GM18517 (cell line): ENCODE measurements at regions not wholly inside any gene's neighbourhood (a gene's known extent, or its start where the extent isn't known, plus 50 kb on each side); places are given as distances from the start of the nearest gene placed in this dataset.

Experiments
- ATAC-seq: cut with Tn5 transposase; IDR thresholded peaks from one replicate; pipeline ENCODE4 v1.9.1; 2021; ENCODE audit warnings: mild to moderate bottlenecking, moderate library complexity; ENCODE audit not compliant: unreplicated experiment

DNA sequence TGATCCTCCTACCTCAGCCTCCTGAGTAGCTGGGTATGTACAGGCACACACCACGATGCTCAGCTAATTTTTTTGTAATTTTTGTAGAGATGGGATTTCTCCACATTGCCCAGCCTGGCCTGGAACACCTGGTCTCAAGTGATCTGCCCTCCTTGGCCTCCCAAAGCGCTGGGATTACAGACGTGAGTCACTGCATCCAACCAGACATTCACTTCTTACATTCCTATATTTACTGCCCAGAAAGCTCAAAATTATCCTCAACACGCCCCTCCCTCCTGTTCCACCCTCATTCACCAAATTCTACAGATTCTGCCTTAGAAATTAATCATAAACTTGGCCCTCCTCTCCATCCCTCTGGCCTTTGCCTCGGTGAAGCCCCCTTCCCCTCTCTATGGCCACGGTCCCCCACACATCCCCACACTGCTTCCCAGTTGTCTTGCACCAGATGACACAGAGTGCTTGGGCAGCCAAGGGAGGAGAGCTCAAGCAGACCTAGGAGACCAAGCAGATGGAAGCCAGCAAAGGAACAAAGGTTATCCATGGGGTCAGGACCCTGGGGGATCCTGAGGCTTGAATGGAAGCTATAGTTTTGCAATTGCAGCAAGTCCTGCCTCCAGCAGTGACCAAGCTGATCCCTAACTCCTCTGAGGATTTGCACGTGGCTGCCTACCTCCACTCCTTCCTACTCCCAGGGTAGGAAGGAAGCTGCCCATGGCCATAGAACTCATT lies 213.2 kb upstream of the FOXN3 start:
- no peak for ATAC-seq

DNA sequence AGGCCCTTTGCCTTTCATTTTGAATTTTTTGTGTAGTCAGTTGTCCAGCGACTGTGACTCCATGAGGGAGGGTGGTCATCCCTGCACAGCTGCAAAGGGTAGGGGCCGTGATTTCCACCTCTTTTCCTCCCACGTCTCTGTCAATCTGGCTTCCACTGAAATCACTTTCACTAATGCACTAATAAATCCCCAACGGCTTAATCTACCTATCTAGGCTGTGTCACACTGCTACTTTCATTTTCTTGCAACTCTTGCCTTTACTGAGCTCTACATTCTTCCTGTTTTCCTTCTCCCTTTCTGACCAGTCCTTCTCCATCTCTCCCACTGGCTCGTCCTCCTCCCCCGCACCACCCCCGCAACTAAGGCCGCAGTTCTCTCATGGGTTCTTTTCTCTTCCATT lies 212.3 kb upstream of the FOXN3 start:
- no peak for ATAC-seq

DNA sequence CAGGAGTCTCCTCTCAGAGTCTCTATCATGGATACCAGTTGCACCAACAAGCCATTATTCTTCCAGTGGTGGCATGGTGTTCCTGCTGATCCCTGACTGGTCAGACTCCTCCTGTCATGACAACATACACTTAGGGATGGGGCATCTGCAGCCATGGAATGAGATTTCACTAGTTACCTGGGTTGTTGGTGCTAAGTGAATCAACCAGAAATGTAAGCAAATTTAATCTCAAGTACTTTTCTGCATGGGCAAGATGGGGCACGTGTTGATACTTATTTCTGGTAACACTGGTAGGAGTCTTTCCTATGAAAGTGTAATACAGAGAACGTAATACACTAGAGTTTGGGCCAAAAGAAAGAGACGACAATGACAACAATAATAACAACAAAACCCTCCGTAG lies 211.5 kb upstream of the FOXN3 start:
- no peak for ATAC-seq

DNA sequence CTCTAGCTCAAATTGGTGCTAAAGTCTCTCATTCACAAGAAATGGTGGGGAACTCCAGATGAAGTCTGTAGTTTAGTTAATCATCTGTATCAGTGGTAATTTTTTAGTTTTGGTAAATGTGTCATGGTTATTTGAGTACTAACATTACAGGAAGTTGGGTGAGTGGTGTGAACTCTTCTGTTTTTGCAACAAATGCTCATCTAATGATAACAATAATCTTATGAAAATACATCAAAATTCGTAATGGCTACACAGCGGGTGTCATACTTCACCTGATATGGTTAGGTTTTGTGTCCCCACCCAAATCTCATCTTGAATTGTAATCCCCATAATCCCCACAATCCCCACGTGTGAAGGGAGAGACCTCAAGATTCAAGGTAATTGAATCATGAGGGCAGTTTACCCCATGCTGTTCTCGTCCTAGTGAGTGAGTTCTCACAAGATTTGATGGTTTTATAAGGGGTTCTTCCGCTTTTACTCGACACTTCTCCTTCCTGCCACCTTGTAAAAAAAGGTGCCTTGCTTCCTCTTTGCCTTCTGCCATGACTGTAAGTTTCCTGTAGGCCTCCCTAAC lies 209.3 kb upstream of the FOXN3 start:
- no peak for ATAC-seq

DNA sequence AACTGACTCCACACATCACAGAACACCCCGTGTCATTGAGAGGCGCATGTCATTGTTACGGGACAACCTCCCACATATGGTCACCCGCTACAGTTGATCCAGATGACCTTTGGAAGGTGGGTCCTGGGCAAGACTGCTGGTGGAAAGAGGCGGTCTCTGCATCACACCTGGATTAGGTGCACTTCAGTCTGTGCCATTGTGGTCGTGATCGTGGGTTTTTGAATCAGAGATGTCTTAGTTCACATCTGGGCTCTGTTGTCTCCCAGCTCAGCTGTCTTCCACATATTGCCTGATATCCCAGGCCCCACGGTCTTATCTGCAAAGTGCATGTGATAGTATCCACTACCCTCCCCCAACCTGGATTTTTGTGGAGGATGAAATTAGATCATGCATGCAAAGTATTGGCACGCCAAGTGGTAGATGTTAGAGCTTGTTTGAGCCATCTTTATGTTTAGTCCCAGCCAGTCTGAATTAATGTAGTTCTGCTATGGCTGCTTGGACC lies 208.7 kb upstream of the FOXN3 start:
- no peak for ATAC-seq

DNA sequence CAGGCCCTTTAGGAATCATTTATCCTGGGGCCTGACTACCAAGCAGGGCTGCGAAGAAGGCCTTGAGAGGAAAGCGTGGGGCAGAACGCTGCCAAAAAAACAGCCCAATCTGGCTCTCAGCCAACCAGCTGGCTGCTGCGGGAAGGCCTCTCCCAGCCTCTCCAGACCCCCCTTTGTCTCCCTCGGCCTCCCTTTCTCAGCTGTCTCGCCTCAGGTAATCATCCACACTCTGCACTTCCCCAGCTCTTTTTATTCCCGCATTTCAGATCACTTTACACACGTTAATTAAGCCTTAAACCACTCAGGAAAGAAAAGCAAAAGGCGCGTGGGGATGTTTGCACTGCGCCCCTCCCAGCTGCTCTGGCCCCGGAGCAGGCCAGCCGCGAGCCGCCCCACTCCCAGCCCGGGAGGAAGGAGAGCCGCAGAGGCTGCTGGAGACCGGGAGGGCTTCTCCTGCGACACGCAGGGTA lies 208.2 kb upstream of the FOXN3 start:
- no peak for ATAC-seq

DNA sequence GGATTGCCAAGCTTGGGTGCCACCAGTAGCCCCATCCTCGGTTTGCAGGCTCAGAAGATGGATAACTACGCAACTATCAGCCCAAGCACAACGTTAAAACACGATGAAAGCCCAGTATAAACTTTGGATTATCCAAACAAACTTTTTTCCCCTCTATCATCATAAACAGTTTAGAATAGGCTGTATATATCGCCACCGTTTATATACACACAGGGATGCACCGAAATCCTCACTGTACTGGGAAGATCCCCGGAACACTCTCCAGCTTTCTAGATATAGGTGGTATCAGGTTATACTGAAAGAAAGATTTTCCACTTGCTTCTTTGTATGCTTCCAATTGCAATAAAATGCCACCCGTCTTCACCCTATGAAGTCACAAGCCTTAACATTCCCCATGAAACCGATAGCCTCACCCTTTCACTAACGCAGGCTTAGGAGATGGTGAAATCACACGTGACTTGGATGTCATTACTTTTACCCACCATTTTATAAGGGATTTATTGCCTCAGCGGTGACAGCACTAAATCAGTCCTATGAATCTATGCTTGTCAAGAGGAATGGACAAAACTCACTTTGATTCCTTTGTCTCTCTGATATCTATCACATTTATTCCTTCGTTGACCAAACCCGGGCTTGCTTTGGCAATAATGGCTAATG lies 207.6 kb upstream of the FOXN3 start:
- ATAC-seq: no peak

DNA sequence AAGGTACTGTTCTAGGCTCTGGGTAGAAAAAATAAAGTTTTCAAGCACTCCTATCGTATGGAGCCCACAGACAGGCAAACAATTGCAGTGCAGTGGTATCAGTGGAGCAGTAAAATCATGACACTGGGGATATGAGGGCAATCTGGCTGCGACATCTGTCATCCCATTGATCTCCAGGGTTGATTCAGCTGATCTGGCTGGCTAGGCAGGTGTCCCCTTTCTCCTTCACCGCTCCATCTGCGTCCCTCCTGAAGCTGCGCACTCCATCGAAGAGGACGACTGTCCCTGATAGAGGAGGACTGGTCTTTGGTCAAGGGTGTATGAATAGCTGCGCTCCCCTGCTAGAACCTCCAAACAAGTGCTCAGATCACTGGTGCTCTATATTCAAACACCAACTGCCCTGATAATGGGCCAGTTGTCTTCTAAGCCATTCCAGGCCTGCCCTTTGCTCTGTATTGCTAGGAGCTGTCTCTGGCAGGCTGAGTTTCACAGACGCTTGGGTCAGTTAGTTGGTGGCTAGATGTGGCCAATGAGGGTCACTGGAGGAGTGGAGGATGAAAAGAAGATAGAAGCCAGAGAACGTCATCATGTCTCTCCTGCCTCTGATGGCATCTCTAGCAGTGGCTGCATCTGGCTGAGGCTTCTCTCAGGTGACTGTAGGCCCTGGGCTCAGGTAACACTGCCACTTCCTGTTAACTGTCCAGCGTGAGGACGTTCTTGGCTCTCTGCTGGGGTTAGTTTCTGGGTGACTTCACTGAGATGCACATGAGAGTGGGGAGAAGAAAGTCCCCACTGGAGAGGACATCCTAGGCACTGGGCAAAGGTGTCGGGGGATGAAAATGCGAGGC lies 205.0 kb upstream of the FOXN3 start:
- no peak for ATAC-seq

DNA sequence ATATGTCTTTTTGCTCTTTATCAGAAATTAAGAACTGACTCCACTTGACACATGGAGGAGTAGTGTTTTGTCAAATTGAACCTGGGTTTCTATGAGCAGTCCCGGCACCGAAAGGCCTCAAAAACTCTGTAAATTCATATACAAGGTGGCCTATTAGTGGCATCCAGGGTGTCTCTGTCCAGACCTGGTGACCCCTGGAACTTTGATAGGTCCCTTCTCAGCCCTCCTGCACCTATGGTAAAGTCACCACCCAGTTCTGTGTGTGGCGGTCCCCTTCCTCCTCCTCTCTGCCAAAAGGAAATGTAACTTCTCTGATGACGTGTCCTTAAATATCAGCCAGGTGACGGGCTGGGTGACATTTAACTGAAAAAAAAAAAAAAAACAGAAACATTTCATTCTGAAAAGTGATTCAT lies 204.0 kb upstream of the FOXN3 start:
- ATAC-seq: no peak

DNA sequence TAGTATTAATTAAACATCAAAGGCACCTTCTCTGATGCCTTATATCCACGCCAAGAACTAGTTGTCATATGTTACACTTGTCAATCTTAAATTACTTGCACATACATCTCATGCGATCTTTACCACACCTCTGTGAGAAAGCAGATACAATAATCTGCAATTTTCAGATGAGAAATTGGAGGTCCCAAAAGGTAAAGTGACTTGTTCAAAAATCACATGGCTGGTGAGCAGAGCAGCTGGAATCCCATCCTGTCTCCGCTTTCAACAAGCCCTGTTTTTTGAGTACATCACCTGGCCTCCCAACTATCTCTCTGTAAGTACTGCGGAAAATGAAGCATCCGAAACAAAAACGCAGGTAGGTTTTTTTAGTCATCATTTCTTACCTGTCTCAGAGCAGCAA lies 203.4 kb upstream of the FOXN3 start:
- ATAC-seq: no peak

DNA sequence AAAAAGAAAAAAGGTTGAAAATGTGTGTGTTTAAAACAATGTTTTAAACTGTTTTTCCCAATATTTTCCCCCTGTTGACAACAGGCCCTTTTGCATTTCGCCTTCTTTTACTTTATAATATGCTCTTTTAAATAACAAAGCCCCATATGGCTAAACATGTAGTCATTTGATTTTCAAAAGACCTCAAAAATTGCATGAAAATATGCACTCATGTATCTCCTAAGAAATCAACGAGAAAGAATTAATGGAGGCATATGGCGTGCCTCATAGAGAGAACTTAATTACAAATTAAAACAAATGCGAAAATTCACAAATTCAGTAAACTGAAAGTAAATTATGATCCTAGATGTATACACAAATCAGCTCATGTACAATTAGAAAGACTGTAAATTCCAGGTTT lies 202.6 kb upstream of the FOXN3 start:
- no peak for ATAC-seq

DNA sequence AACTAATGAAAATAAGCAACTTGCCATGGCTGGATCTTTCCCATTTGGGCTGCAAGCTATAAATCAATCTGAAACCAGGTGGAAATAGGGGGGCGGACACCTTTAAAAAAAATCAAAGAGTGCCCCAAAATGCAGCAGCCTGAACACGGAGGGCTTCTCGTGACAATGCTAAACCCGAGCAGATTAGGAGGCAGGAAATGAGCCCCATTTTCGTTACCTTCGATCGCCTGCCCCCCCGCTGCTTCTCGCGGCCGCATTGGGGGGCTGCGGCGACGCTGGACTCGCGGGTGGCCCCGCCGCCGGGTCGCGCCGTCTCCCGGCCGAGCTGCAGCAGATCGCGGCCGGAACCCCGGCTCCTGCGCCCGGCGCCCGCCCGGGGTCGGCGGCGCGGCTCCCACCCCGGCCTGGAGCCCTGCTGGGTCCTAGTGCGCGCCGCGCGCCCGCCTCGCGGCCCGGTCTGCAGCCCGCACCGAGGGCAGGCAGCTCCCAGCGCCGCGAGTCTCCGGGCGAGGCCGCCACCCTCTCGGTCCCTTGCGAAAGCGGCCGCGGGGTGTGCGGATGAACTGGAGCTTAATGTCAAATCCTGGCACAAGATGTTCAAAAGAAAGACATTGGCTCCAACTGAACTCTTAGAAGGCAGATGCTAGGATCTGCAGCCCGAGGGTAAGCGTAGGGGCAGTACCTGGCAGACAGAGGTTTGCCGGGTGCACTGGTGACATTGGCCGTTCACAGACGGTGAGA lies 201.9 kb upstream of the FOXN3 start:
- ATAC-seq: peak; percentile 56

DNA sequence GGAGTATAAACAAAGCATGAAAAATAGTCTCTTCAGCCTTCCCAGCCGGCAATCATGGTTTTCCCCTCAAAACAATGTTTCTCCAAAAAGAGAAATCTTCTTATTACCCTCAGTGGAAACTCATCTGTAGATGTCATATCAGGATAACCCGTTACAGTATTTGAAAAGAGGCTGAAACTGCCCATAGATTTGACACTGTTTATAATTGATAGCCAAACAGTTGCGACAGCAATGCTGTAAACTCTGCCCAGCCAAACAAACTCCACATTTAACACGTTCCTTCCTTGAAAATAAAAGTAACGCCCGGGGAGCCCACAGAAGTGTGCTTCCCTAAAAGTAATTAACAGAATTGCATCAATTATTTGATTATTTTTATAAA lies 201.3 kb upstream of the FOXN3 start:
- no peak for ATAC-seq

DNA sequence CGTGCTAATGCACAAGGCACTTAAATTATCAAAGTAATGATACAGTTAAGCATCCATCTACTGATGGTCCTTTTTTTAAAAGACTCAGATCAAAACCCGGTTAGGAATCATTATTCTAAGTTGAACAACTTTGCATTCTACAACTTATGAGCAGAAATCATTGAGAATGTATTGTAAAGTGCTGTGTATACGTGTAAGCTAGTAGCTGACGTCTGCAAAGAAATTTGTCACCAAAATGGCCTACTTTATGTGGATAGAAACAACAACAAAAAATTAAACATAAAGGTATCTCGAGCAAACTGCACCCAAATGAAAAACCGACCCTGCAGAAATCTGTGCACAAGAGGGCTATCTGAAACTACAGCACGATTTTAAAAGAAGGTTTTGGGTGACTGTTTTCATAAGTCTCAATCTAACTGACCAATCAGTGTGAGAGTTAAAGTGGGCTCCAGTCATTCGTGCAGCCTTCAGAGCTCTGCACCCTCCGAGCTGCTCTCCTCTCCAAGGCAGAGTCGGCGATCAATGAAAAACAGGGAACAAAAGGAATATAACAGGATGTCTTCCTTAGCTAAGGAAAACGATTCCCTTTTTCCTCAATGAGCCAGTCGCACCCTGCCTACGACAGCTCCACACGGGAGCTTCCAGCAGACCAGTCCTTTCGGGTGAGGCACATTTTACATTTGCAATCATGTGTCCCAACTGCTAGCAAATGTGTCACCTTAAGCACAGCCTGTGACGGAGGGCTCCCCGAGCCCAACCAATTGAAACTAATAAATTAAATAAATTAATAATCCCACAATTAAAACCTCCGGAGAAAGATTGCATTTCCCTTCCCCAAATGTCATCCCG lies 200.7 kb upstream of the FOXN3 start:
- peak; percentile 35 for ATAC-seq

DNA sequence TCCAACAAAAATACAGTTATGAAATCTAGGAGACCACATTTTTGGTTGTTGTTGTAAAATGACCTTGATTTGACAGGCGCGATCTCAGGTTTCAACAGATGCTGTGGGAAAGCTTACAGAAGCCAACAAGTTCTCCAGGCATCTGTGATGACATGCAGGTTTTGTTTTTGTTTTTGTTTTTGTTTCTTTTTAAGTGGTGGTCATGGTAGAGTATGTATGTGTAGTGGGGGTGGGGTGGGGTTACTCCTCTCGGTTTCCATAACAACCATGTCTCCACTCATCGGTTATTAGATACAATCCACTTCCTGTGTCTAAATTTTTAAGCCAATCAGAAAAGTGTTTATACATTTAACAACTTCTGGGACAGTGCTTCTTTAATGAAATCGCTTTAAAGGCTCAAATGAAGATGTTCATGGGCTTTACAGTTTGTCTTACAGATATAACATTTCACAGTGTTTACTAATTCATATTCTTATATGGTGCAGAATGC lies 199.9 kb upstream of the FOXN3 start:
- peak; percentile 57 for ATAC-seq

DNA sequence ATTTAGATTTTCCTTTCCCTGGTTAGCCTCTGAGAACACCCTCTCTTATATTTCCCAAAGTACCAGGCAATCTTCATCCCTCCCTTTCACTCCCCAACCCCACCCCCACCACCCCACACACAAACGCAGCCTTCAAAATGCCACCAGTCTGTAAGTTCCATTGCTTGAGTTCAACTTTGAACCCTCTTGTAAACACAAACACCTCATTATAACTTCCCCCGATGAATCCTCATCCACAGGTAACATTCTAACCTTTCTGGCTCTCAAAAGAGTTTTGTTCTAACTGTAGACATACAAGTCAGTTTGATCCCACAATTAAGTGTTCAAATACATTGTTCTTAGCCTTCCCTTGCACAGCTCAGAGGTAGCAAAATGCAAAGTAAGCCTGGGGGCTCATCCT lies 199.4 kb upstream of the FOXN3 start:
- ATAC-seq: peak; percentile 3

DNA sequence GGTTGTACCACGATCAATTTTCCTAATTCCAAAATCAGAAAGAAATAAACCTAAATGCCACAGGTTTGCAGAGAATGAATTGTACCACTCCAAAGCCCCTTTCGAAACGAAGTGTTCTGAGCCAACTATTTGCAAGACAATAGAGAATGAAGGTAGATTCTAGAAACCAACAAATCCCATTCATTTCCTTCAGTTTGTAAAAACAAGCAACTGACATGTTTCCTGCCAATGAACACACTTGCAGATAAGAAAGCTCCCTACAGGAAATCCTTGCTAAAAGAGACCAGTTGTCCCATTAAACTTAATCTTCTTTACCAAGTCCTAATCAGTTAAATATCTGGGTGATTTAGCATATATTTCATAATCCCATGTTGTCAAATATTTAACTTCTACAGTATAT lies 198.4 kb upstream of the FOXN3 start:
- no peak for ATAC-seq

DNA sequence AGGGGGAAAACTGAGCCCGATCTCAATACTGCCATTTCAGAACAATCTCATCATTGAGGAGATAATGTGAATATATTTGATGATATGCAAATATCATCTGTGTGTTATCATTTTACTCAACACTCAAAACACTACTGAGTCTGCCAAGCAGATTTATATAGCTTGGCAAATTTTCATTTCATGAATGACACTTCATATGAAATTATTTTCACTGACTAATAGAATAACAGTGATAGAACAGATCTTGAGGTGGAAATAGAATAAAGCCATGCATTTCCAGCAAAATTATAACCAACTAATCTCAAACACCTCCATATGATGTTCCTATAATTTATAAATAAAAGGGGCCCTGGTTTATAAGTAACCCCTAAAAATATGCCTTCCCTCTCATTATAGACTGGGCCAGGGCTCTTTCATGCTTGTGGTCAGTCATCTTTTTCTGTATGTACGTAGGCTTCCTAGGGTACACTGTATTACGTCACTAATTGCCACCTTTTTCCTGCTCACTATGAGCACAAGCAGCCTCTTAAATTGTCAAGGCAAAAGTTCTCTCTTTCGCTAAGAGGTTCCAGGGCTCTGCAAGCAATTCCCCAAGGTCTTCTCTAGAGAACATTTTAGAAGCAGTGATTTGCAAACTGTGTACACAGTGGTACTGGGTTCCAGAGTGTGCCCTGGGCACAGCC lies 197.1 kb upstream of the FOXN3 start:
- ATAC-seq: no peak
